Astrocyte (in vitro differentiated cells and primary cell): ENCODE measurements at regions not wholly inside any gene's neighbourhood (a gene's known extent, or its start where the extent isn't known, plus 50 kb on each side); places are given as distances from the start of the nearest gene placed in this dataset.

Experiments
- DNase-seq: peaks from one replicate; pipeline ENCODE4 v3.0.0-alpha.2; 2010; ENCODE audit warnings: low read depth
- FAIRE-seq: peaks from 2 replicates; lab custom pipeline; 2011; peaks lifted over from hg19 to GRCh38; lab: Jason Lieb, UNC
- H2AFZ ChIP-seq: 2 replicates; pipeline ENCODE4 v1.6.0; 2012; ENCODE audit warnings: low read depth, low read length, inconsistent platforms
- H3K27ac ChIP-seq: 2 replicates; pipeline ENCODE4 v1.5.1; 2011; ENCODE audit warnings: low read depth, low read length, inconsistent platforms
- H3K27me3 ChIP-seq: 2 replicates; pipeline ENCODE4 v1.6.0; 2011; ENCODE audit warnings: low read length, inconsistent platforms; ENCODE audit not compliant: insufficient read depth
- H3K36me3 ChIP-seq: 2 replicates; pipeline ENCODE4 v1.5.1; 2011; ENCODE audit warnings: low read length, inconsistent platforms; ENCODE audit not compliant: insufficient read depth
- H3K4me1 ChIP-seq: 2 replicates; pipeline ENCODE4 v1.5.1; 2011; ENCODE audit warnings: low read length, inconsistent platforms; ENCODE audit not compliant: insufficient read depth
- H3K4me2 ChIP-seq: 2 replicates; pipeline ENCODE4 v1.6.0; 2012; ENCODE audit warnings: low read length, inconsistent platforms
- H3K4me3 ChIP-seq: 2 replicates; pipeline ENCODE4 v1.5.1; 2011; ENCODE audit warnings: low read depth, mild to moderate bottlenecking, low read length, inconsistent platforms; ENCODE audit not compliant: insufficient read depth
- H3K79me2 ChIP-seq: 2 replicates; pipeline ENCODE4 v1.6.0; 2012; ENCODE audit warnings: mild to moderate bottlenecking, low read length, inconsistent platforms; ENCODE audit not compliant: insufficient read depth
- H3K9ac ChIP-seq: 2 replicates; pipeline ENCODE4 v1.6.0; 2012; ENCODE audit warnings: mild to moderate bottlenecking, low read length, inconsistent platforms
- H3K9me3 ChIP-seq: 2 replicates; pipeline ENCODE4 v1.5.1; 2012; ENCODE audit warnings: low read depth, mild to moderate bottlenecking, low read length, inconsistent platforms; ENCODE audit not compliant: insufficient read depth
- H4K20me1 ChIP-seq: 2 replicates; pipeline ENCODE4 v1.6.0; 2012; ENCODE audit warnings: low read length, inconsistent platforms; ENCODE audit not compliant: insufficient read depth
- H3K27ac Mint-ChIP-seq: one replicate; pipeline ENCODE4 v1.8.0; 2021; ENCODE audit warnings: mild to moderate bottlenecking, mixed read lengths; ENCODE audit not compliant: unreplicated experiment
- H3K27me3 Mint-ChIP-seq: one replicate; pipeline ENCODE4 v1.8.0; 2021; ENCODE audit warnings: low read depth, mixed read lengths; ENCODE audit not compliant: unreplicated experiment
- H3K36me3 Mint-ChIP-seq: one replicate; pipeline ENCODE4 v1.8.0; 2021; ENCODE audit warnings: low read depth, mixed read lengths; ENCODE audit not compliant: unreplicated experiment
- H3K4me1 Mint-ChIP-seq: one replicate; pipeline ENCODE4 v1.8.0; 2021; ENCODE audit warnings: low read depth, mixed read lengths; ENCODE audit not compliant: unreplicated experiment
- H3K4me3 Mint-ChIP-seq: one replicate; pipeline ENCODE4 v1.8.0; 2021; ENCODE audit warnings: mild to moderate bottlenecking, moderate library complexity, mixed read lengths; ENCODE audit not compliant: unreplicated experiment
- H3K9me3 Mint-ChIP-seq: one replicate; pipeline ENCODE4 v1.8.0; 2021; ENCODE audit warnings: mild to moderate bottlenecking, mixed read lengths; ENCODE audit not compliant: unreplicated experiment
- EZH2 ChIP-seq: IDR thresholded peaks from 2 replicates; pipeline ENCODE4 v1.6.1; 2012; ENCODE audit warnings: mild to moderate bottlenecking, low read length, inconsistent platforms; ENCODE audit not compliant: insufficient read depth
- TF ChIP-seq, protein P1 (sequence below): IDR thresholded peaks from 2 replicates; pipeline ENCODE4 v1.5.1; 2011; ENCODE audit warnings: low read depth, mild to moderate bottlenecking, inconsistent platforms, low read length, moderate library complexity; ENCODE audit not compliant: insufficient read depth

DNA sequence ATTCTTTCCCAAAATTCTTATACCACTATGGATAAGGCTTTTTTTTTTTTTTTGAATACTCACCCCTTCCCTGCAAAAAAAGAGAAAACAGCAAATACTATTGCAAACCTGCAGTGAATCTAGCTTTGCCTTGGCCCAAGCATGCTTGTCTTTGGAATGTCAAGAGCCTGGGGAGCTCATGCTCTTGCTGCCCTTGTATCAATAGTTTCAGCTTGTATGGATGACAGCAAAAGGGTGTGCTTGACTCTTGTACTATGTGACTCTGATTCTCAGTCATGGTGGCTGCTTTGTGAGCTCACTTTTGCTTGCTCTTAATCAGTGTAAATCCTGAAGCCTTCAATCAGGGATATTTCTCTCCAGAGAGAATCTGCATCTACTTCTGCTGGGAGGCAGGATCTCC is 149.2 kb downstream of the EMP1 start:
- Histone ChIP-seq H3K4me3 (no peak overlapping the region), H3K4me2 (no peak overlapping the region), H4K20me1 (no peaks in the 10 kb centered on the region), H2AFZ (no peak overlapping the region), H3K27ac (no peak overlapping the region), H3K9me3 (no peaks in the 10 kb centered on the region), H3K4me1 (peaks cover 17% of the 10 kb centered on the region), H3K79me2 (no peaks in the 10 kb centered on the region), H3K9ac (no peak overlapping the region), H3K27me3 (no peaks in the 10 kb centered on the region), H3K36me3 (no peaks in the 10 kb centered on the region)
- Mint-ChIP-seq H3K27ac (no peak overlapping the region), H3K36me3 (no peaks in the 10 kb centered on the region), H3K4me3 (no peak overlapping the region), H3K4me1 (peaks cover 18% of the 10 kb centered on the region), H3K27me3 (no peaks in the 10 kb centered on the region), H3K9me3 (peaks cover 2% of the 10 kb centered on the region)
- TF ChIP-seq, protein P1, sequence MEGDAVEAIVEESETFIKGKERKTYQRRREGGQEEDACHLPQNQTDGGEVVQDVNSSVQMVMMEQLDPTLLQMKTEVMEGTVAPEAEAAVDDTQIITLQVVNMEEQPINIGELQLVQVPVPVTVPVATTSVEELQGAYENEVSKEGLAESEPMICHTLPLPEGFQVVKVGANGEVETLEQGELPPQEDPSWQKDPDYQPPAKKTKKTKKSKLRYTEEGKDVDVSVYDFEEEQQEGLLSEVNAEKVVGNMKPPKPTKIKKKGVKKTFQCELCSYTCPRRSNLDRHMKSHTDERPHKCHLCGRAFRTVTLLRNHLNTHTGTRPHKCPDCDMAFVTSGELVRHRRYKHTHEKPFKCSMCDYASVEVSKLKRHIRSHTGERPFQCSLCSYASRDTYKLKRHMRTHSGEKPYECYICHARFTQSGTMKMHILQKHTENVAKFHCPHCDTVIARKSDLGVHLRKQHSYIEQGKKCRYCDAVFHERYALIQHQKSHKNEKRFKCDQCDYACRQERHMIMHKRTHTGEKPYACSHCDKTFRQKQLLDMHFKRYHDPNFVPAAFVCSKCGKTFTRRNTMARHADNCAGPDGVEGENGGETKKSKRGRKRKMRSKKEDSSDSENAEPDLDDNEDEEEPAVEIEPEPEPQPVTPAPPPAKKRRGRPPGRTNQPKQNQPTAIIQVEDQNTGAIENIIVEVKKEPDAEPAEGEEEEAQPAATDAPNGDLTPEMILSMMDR = no peak
- TF ChIP-seq EZH2 = no peak
- no peak for DNase-seq
- FAIRE-seq = no peak

DNA sequence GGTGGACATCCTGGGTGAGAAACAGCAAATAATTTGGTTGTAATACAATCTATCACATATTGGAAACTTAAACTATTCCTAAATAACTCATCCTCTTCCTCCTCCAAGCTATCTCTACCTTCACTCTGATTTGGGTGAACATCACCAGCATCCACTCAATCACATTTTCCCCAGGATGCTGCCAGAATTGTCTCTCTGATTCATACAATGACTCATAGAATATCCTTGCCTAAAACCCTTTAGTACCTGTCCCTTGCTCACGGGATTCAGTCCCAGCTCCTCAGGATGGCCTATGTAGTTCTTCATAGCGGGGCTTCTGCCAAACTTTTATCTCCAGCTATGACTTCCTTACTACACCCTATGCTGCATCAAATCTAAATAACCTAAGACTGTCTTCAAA is 146.8 kb downstream of the EMP1 start:
- no peak for TF ChIP-seq EZH2
- TF ChIP-seq, protein P1 = no peak
- H3K36me3 ChIP-seq = no peaks in the 10 kb centered on the region
- Mint-ChIP-seq H3K27me3 (no peaks in the 10 kb centered on the region), H3K36me3 (no peaks in the 10 kb centered on the region), H3K4me3 (no peak overlapping the region), H3K27ac (no peak overlapping the region), H3K4me1 (peaks cover 28% of the 10 kb centered on the region), H3K9me3 (peaks cover 2% of the 10 kb centered on the region)
- H2AFZ ChIP-seq = no peak overlapping the region
- FAIRE-seq (no peak), DNase-seq (peak; percentile 14)
- H3K9me3 ChIP-seq = no peaks in the 10 kb centered on the region
- no peaks in the 10 kb centered on the region for H3K27me3 ChIP-seq
- H3K79me2 ChIP-seq = no peaks in the 10 kb centered on the region
- no peak overlapping the region for H3K9ac ChIP-seq
- peaks cover 24% of the 10 kb centered on the region for H3K4me1 ChIP-seq
- H4K20me1 ChIP-seq = no peaks in the 10 kb centered on the region
- no peak overlapping the region for H3K4me2 ChIP-seq
- no peak overlapping the region for H3K27ac ChIP-seq
- H3K4me3 ChIP-seq = no peak overlapping the region

DNA sequence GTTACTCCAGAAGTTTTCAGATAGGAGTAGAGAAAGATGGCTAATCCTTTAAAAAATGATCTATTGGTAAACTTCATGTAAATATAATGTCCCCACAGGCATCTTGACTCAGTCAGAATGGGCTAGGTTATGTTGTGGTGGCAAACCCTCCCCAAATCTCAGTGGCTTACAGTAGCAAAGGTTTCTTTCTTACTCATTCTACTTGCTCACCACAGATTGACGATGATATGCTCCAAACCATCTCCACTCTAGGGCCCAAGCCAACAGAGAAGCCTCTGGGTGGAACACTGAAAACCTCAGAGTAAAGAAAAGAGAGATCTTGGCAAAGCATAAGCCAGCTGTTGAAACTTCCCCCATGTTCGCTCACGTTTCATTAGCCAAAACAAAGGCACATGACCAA is 146.4 kb downstream of the EMP1 start:
- Histone ChIP-seq H3K4me1 (peaks cover 23% of the 10 kb centered on the region), H3K27me3 (no peaks in the 10 kb centered on the region), H4K20me1 (no peaks in the 10 kb centered on the region), H3K9me3 (no peaks in the 10 kb centered on the region), H3K9ac (no peak overlapping the region), H3K79me2 (no peaks in the 10 kb centered on the region), H3K27ac (no peak overlapping the region), H3K36me3 (no peaks in the 10 kb centered on the region), H3K4me3 (no peak overlapping the region), H2AFZ (no peak overlapping the region), H3K4me2 (no peak overlapping the region)
- Mint-ChIP-seq H3K4me3 (no peak overlapping the region), H3K36me3 (no peaks in the 10 kb centered on the region), H3K9me3 (peaks cover 2% of the 10 kb centered on the region), H3K27me3 (no peaks in the 10 kb centered on the region), H3K4me1 (peaks cover 25% of the 10 kb centered on the region), H3K27ac (peak overlapping the region; percentile 22)
- FAIRE-seq (no peak), DNase-seq (peak; percentile 42)
- TF ChIP-seq EZH2 = no peak
- TF ChIP-seq, protein P1 = no peak
